ENCODE measurements at regions not wholly inside any gene's neighbourhood (a gene's known extent, or its start where the extent isn't known, plus 50 kb on each side); places are given as distances from the start of the nearest gene placed in this dataset.

GRCh38 chr6:47151232-47151898, 109.2 kb upstream of the ADGRF1 start:
- DNase-seq (ENCODE audit: low spot score) = no peak

- DNase-seq (ENCODE audit: low spot score) = no peak
These were observed 107.4 kb upstream of the ADGRF1 start for GRCh38 chr6:47149554-47149953.

- DNase-seq (ENCODE audit: low spot score) = no peak
These were observed 106.9 kb upstream of the ADGRF1 start for GRCh38 chr6:47149066-47149465.

GRCh38 chr6:47147836-47148344, 105.8 kb upstream of the ADGRF1 start:
- DNase-seq (ENCODE audit: low spot score) = no peak

GRCh38 chr6:47147175-47147727, 105.1 kb upstream of the ADGRF1 start:
- DNase-seq (ENCODE audit: low spot score) = no peak

- peak; percentile 19 for DNase-seq (ENCODE audit: low spot score)
These were observed 104.5 kb upstream of the ADGRF1 start for GRCh38 chr6:47146431-47147174.

- peak; percentile 43 for DNase-seq (ENCODE audit: low spot score)
These were observed 103.1 kb upstream of the ADGRF1 start for GRCh38 chr6:47145212-47145611.

GRCh38 chr6:47144306-47144705, 102.2 kb upstream of the ADGRF1 start:
- peak; percentile 76 for DNase-seq (ENCODE audit: low spot score)

GRCh38 chr6:47141963-47142362, 99.8 kb upstream of the ADGRF1 start:
- no peak for DNase-seq (ENCODE audit: low spot score)

GRCh38 chr6:47141171-47141570, 99.0 kb upstream of the ADGRF1 start:
- DNase-seq (ENCODE audit: low spot score) = no peak

GRCh38 chr6:47138046-47138445, 95.9 kb upstream of the ADGRF1 start:
- DNase-seq (ENCODE audit: low spot score) = no peak

- no peak for DNase-seq (ENCODE audit: low spot score)
These were observed 94.9 kb upstream of the ADGRF1 start for GRCh38 chr6:47137073-47137472.

- peak; percentile 48 for DNase-seq (ENCODE audit: low spot score)
These were observed 93.6 kb upstream of the ADGRF1 start for GRCh38 chr6:47135772-47136171.

GRCh38 chr6:47134476-47135189, 92.5 kb upstream of the ADGRF1 start:
- peak; percentile 55 for DNase-seq (ENCODE audit: low spot score)

GRCh38 chr6:47133230-47134000, 91.3 kb upstream of the ADGRF1 start:
- no peak for DNase-seq (ENCODE audit: low spot score)

GRCh38 chr6:47132724-47133123, 90.6 kb upstream of the ADGRF1 start:
- no peak for DNase-seq (ENCODE audit: low spot score)

- no peak for DNase-seq (ENCODE audit: low spot score)
These were observed 89.6 kb upstream of the ADGRF1 start for GRCh38 chr6:47131773-47132172.

- DNase-seq (ENCODE audit: low spot score) = no peak
These were observed 88.0 kb upstream of the ADGRF1 start for GRCh38 chr6:47130086-47130485.

GRCh38 chr6:47129129-47129528, 87.0 kb upstream of the ADGRF1 start:
- no peak for DNase-seq (ENCODE audit: low spot score)

- DNase-seq (ENCODE audit: low spot score) = no peak
These were observed 84.7 kb upstream of the ADGRF1 start for GRCh38 chr6:47126647-47127391.

- no peak for DNase-seq (ENCODE audit: low spot score)
These were observed 76.5 kb upstream of the ADGRF1 start for GRCh38 chr6:47118611-47119010.

Measured in GM03348 (cell line).